Testis (tissue), 2 donors: ENCODE measurements at regions not wholly inside any gene's neighbourhood (a gene's known extent, or its start where the extent isn't known, plus 50 kb on each side); places are given as distances from the start of the nearest gene placed in this dataset.

ENCODE experiments used
- DNase-seq: peaks from one replicate; pipeline ENCODE4 v3.0.0-alpha.2; 2019
- H3K27ac ChIP-seq, 2 donors: fragments of 200-600 bp; sonication (generic); one replicate each; pipeline ENCODE4 v1.5.1; 2019
- H3K27me3 ChIP-seq: fragments of 200-600 bp; sonication (generic); one replicate; pipeline ENCODE4 v1.5.1; 2019
- H3K36me3 ChIP-seq: fragments of 200-600 bp; sonication (generic); one replicate; pipeline ENCODE4 v1.5.1; 2017; ENCODE audit warnings: low read depth; ENCODE audit errors: missing control alignments
- H3K4me1 ChIP-seq: fragments of 200-600 bp; sonication (generic); one replicate; pipeline ENCODE4 v1.5.1; 2019
- H3K4me3 ChIP-seq, 2 donors: fragments of 200-600 bp; sonication (generic); one replicate each; pipeline ENCODE4 v1.5.1; 2017 to 2019
- H3K9me3 ChIP-seq: fragments of 200-600 bp; sonication (generic); one replicate; pipeline ENCODE4 v1.5.1; 2017
- CTCF ChIP-seq, 3 experiments: fragments of 450-650 bp in 2 of 3; fragments of 200-600 bp in 1 of 3; sonication (generic) in 1 of 3; IDR thresholded peaks; one replicate each; pipeline ENCODE4 v1.5.1; 2016 to 2019; ENCODE audit warnings: antibody characterized with exemption in 3 of 3, mild to moderate bottlenecking in 2 of 3, moderate library complexity in 1 of 3
- POLR2A ChIP-seq: fragments of 450-650 bp; IDR thresholded peaks from one replicate; pipeline ENCODE4 v1.6.1; 2017; ENCODE audit warnings: antibody characterized with exemption, mild to moderate bottlenecking, moderate library complexity
- WGBS, 2 donors: methylation state at CpG; one replicate each; pipeline ENCODE4 v1.1.5; 2018; 5-methylcytosine and 5-hydroxymethylcytosine counted together
- intact Hi-C: fragments of 100-400 bp; cut with DNase I; formaldehyde crosslinking; loops from one replicate; pipeline ENCODE4 v1.15.1; 2023; ENCODE audit warnings: low total_unique reads

- H3K4me3 ChIP-seq, result no peak overlapping the region
- 72 to 82% methylated on average over 3 of the region's 3 CpGs for WGBS, 2 donors
- H3K36me3 ChIP-seq, result no peaks in the 10 kb centered on the region
- no peak for DNase-seq
- H3K9me3 ChIP-seq, result no peaks in the 10 kb centered on the region
- no peaks in the 10 kb centered on the region for H3K4me1 ChIP-seq
- H3K27ac ChIP-seq, result no peak overlapping the region
- intact Hi-C loops, result loop anchor here (10.0 kb wide), 1 partner anchor 1226 kb away; no protein-coding TSS in a partner anchor
- TF ChIP-seq POLR2A, result no peak
- TF ChIP-seq CTCF (IDR thresholded peaks at IDR 0.05), result no peak
- H3K27me3 ChIP-seq, result no peaks in the 10 kb centered on the region
Observed at GRCh38 chr1:219560856-219561255, 52.0 kb downstream of the ZC3H11B start.

- WGBS, 2 donors, result 74 to 78% methylated on average over 4 of the region's 4 CpGs
- Histone ChIP-seq H3K27me3 (no peaks in the 10 kb centered on the region), H3K27ac (no peak overlapping the region), H3K4me3 (no peak overlapping the region), H3K4me1 (no peaks in the 10 kb centered on the region), H3K9me3 (no peaks in the 10 kb centered on the region), H3K36me3 (no peaks in the 10 kb centered on the region)
- no peak for DNase-seq
- intact Hi-C loops, result loop anchor here (10.0 kb wide), 1 partner anchor 1225 kb away; no protein-coding TSS in a partner anchor
- no peak for TF ChIP-seq POLR2A
- TF ChIP-seq CTCF (IDR thresholded peaks at IDR 0.05), result no peak
Observed at GRCh38 chr1:219559899-219560298, 53.0 kb downstream of the ZC3H11B start.

- Histone ChIP-seq H3K4me3 (no peak overlapping the region), H3K4me1 (no peaks in the 10 kb centered on the region), H3K36me3 (no peaks in the 10 kb centered on the region), H3K9me3 (no peaks in the 10 kb centered on the region), H3K27me3 (no peaks in the 10 kb centered on the region), H3K27ac (no peak overlapping the region)
- TF ChIP-seq POLR2A, result no peak
- no peak for TF ChIP-seq CTCF (IDR thresholded peaks at IDR 0.05)
- WGBS, 2 donors, result 58 to 66% methylated on average over 2 of the region's 2 CpGs
- DNase-seq, result no peak
- intact Hi-C loops, result no loop called here
Observed at GRCh38 chr1:219555806-219556205, 57.1 kb downstream of the ZC3H11B start.

- no peaks in the 10 kb centered on the region for H3K9me3 ChIP-seq
- no peaks in the 10 kb centered on the region for H3K27me3 ChIP-seq
- 89 to 94% methylated on average over 7 of the region's 7 CpGs for WGBS, 2 donors
- no peaks in the 10 kb centered on the region for H3K36me3 ChIP-seq
- no peak for DNase-seq
- intact Hi-C loops, result no loop called here
- TF ChIP-seq CTCF (IDR thresholded peaks at IDR 0.05), result no peak
- TF ChIP-seq POLR2A, result no peak
- H3K27ac ChIP-seq, result no peak overlapping the region
- H3K4me3 ChIP-seq, result no peak overlapping the region
- H3K4me1 ChIP-seq, result no peaks in the 10 kb centered on the region
Observed at GRCh38 chr1:219555031-219555692, 57.7 kb downstream of the ZC3H11B start.

- TF ChIP-seq POLR2A, result no peak
- TF ChIP-seq CTCF (IDR thresholded peaks at IDR 0.05), result no peak
- Histone ChIP-seq H3K4me1 (no peaks in the 10 kb centered on the region), H3K9me3 (no peaks in the 10 kb centered on the region), H3K27me3 (no peaks in the 10 kb centered on the region), H3K27ac (no peak overlapping the region), H3K36me3 (no peaks in the 10 kb centered on the region), H3K4me3 (no peak overlapping the region)
- intact Hi-C loops, result no loop called here
- 54 to 63% methylated on average over 3 of the region's 3 CpGs for WGBS, 2 donors
- DNase-seq, result no peak
Observed at GRCh38 chr1:219553934-219554502, 58.9 kb downstream of the ZC3H11B start.
